GM23338 (cell line): ENCODE measurements at regions not wholly inside any gene's neighbourhood (a gene's known extent, or its start where the extent isn't known, plus 50 kb on each side); places are given as distances from the start of the nearest gene placed in this dataset.

Source experiments
- EZH2 ChIP-seq: fragments of 200-600 bp; sonication (generic); IDR thresholded peaks from one replicate; pipeline ENCODE4 v1.8.0; 2017; ENCODE audit warnings: antibody characterized with exemption, mild to moderate bottlenecking, low read depth; ENCODE audit not compliant: unreplicated experiment
- TF ChIP-seq, protein P1 (sequence below), 2 experiments: fragments of 200-600 bp in 1 of 2; sonication (generic) in 1 of 2; conservative IDR thresholded peaks; 2 replicates each; pipeline versions ENCODE4 v1.5.1 to v1.6.1; 2016 to 2017; ENCODE audit warnings: antibody characterized with exemption in 2 of 2, low read depth in 2 of 2, mild to moderate bottlenecking in 2 of 2, moderate library complexity in 1 of 2
- TF ChIP-seq, protein P2 (sequence below): IDR thresholded peaks from one replicate; pipeline ENCODE4 v1.6.1; 2018; ENCODE audit warnings: antibody characterized with exemption; ENCODE audit not compliant: unreplicated experiment

DNA sequence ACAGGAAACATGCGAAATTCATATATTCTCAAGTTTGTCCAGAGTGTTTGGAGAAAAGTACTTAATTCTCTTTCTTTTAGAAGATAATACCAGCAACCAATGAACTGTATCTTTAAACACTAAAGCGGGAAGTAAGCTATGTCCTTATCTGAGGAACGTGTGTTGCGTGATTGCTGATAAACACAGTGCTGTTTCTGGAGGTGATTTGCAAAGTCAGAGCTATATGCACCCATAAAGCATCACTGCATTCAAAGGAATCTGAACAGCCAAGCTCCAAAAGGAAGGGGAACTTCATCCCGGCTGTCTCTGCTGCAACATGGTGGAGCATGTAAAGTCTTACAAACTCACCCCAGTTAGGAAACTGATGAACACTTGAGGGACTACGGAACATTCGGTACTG, 271.7 kb upstream of the FN1 start:
- TF ChIP-seq, protein P1, sequence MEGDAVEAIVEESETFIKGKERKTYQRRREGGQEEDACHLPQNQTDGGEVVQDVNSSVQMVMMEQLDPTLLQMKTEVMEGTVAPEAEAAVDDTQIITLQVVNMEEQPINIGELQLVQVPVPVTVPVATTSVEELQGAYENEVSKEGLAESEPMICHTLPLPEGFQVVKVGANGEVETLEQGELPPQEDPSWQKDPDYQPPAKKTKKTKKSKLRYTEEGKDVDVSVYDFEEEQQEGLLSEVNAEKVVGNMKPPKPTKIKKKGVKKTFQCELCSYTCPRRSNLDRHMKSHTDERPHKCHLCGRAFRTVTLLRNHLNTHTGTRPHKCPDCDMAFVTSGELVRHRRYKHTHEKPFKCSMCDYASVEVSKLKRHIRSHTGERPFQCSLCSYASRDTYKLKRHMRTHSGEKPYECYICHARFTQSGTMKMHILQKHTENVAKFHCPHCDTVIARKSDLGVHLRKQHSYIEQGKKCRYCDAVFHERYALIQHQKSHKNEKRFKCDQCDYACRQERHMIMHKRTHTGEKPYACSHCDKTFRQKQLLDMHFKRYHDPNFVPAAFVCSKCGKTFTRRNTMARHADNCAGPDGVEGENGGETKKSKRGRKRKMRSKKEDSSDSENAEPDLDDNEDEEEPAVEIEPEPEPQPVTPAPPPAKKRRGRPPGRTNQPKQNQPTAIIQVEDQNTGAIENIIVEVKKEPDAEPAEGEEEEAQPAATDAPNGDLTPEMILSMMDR (conservative IDR thresholded peaks at IDR 0.05; ENCODE audit: low read depth in 2 of 2), result no peak
- no peak for TF ChIP-seq EZH2
- TF ChIP-seq, protein P2, sequence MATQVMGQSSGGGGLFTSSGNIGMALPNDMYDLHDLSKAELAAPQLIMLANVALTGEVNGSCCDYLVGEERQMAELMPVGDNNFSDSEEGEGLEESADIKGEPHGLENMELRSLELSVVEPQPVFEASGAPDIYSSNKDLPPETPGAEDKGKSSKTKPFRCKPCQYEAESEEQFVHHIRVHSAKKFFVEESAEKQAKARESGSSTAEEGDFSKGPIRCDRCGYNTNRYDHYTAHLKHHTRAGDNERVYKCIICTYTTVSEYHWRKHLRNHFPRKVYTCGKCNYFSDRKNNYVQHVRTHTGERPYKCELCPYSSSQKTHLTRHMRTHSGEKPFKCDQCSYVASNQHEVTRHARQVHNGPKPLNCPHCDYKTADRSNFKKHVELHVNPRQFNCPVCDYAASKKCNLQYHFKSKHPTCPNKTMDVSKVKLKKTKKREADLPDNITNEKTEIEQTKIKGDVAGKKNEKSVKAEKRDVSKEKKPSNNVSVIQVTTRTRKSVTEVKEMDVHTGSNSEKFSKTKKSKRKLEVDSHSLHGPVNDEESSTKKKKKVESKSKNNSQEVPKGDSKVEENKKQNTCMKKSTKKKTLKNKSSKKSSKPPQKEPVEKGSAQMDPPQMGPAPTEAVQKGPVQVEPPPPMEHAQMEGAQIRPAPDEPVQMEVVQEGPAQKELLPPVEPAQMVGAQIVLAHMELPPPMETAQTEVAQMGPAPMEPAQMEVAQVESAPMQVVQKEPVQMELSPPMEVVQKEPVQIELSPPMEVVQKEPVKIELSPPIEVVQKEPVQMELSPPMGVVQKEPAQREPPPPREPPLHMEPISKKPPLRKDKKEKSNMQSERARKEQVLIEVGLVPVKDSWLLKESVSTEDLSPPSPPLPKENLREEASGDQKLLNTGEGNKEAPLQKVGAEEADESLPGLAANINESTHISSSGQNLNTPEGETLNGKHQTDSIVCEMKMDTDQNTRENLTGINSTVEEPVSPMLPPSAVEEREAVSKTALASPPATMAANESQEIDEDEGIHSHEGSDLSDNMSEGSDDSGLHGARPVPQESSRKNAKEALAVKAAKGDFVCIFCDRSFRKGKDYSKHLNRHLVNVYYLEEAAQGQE, result no peak
